Stimulated activated CD8-positive, alpha-beta memory T cell treated with anti-CD3 and anti-CD28 coated beads, Interleukin-7, amount 100 ng/mL, for 48 hours (primary cell): ENCODE measurements at regions not wholly inside any gene's neighbourhood (a gene's known extent, or its start where the extent isn't known, plus 50 kb on each side); places are given as distances from the start of the nearest gene placed in this dataset.

ENCODE experiments used
- DNase-seq, 2 donors: peaks; one replicate each; pipeline ENCODE4 v3.0.0-alpha.2; 2020; ENCODE audit warnings: low read depth in 1 of 2; ENCODE audit errors: extremely low read depth in 1 of 2

DNA sequence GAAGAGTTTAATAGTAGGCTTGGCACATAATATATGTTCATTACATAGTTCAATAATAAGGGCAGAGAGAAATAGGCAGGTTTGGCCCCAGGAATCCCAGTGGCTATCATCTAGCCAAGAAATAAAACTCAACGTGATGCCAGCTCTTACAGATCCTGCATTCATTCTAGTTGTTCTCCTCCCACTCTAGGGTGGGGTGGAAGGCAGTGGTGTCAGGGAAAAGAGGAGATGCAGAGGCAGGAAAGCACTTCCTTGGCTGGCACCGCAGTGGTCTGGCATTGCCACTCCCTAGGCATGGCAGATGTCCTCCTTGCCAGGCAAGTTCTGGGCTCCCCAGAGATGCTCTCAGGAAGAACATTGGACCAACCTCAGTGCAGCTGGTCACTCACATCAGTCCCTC, 383.6 kb downstream of the GRIN2B start:
- no peak for DNase-seq

DNA sequence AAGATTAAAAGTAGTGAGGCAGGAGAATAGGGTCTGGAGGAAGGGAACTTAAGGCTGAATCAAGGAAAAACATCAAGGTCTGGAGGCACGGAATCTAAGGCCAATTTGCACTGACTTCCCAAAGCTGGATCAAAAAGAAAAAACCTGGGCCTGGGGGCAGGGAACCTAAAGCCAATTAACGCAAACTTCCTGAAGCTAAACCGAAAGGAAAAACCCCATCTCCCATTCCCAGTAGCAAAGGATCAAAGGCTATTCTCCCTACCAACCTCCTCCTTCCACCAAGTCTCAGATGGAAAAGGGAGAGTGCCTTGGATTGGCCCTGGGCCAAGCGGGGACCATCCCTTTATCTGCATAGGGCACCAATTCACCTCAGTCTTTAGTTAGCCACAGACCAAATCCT, 384.2 kb downstream of the GRIN2B start:
- no peak for DNase-seq

DNA sequence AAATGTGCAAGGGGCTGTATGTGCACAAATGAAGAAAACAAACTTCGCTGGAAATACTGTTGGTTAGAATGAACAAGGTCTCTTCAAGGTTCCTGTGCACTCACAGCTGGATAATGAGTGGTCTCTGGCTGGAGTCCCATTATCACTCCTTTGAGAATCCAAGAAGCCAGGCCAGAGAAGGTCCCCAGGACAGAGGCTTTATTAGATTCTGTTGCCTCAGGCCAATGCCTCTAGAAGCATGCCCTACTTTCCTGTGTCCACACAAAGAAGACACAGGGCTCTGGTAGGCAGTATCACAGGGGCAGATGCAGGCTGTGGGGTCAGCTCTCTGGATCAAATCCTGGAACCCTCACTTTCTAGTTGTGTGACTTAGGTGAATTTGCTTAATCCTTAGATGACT, 384.7 kb downstream of the GRIN2B start:
- no peak for DNase-seq

DNA sequence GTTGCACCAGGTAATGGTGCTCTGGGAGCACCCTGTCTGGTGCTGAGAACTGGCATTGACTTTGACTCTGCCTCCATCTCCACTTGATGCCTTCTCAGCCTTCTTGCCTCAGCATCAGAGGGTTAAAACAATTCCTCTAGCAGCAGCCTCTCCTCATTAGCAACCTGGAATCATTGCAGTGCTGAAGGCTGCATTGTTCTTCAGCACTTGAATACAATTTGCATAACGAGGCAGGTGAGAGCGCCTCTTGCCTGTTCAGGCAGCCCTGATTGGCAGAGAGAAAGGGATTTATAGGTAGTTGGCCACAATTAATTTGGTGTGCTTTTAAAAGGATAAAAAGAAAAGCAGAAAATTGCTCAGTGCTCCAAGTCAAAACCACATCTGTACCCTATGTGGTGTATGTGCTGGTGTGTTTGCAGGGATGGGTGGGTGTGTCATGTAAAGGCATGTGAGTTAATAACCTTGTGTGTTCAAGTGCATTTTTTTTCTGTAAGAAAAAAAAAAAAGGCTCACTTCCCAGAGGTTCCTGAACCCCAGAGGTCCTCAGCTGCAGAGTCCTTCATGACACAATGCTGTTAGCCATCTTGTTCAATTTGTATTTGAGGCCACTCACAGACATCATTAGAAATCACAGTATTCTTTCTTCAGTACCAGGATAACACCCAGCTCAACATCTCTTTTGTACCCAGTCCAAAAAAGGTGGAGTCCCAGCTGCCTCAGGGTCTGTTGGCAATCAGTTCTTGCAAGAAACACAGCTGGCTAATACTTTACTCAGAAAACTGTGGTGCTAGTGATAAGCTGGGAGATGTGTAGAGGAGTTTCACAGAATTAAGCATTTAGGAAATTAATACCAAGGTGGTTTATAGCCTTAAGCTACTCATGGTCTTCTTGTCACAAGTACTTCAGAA, 385.6 kb downstream of the GRIN2B start:
- DNase-seq, result no peak

DNA sequence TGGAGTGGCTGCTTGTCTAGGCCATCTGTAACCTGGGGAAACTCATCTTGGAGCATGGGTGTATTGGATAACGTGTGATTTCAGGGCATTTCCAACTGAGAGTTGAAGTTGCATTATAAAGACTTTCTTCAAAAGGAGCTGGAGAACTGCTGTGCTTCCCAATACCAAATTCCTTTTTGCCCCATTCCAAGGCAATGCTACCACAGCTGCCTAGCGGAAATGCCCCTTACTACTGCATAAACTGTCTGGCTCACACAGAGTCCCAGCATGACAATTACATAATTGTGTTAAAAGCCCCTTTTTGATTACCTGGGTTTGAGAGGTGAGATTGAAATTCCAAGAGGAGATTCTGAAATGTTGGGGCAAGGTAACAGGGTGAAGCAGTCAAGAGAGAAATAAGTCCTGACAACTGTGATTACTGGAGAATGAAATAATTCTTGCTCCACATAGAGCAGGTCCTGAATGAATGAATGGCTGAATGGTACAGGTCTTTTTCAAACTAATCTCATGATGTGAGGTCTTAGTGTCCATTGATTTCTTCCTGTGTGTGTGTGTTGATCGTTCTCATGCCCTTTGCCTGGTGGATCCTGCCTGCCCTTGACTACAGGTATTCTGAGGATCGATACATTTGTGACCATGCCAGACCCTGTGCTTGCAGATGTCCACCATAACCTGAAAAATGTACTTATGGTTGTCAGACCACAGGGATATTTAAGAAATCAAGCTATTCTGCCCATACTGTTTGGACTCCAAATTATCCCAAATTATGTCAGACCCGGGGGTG, 386.5 kb downstream of the GRIN2B start:
- no peak for DNase-seq

DNA sequence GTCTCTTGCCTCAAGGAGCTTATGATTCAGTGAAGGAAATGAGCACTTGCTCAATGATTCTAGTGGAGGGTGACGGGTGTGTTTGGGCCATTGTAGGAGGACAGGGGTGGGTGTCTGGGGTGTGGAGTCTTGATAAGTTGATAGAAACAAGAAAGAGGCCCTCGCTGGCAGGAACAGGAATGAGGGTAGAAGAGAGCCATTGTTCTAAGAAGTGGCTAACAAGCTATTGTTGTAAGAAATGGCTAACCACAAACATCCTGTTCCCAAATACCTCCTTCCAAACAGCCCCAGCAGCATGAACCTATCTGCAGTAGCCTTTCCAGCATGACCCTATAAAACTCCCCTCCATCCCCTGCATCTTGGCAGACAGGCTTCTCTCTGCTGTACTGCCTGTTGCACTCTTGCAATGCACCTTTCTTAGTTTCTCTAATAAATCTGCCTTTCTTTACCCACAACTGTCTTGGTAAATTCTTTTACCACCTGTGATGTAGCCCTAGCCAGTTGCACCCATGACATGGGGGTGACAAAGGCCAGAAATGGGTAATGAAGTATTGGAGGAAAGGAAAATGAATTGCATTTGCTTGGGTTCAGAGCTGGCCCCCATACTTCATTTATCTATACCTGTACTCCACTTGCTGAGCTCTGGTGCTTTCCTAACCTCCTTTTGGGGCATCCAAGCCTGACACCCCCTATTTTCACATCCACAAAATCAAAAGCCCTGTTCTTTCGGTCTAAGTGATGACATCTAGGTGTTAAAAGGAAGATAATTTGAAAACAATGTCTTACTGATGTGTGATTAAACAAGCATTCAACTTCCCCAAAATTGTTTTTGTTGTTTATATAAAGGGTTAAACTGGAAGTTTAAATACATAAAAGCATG, 389.1 kb downstream of the GRIN2B start:
- no peak for DNase-seq

DNA sequence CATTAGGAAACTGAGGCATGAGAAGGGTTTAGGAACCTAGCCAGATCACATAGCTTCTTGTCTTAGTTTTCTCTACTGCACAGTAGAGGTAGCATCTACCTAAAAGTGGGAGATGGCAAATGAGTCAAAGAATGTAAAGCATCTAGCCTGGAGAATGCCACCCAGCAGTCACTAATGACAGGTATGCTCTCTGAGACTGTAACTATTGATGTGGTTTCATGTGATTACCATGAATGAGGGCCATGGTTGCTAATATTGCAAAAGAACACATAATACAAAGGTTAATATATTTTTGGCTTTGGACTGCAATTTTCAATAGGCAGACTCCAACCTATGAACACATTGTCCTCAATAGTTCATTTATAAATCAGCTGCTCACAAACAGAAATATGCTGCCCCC, 389.9 kb downstream of the GRIN2B start:
- no peak for DNase-seq

DNA sequence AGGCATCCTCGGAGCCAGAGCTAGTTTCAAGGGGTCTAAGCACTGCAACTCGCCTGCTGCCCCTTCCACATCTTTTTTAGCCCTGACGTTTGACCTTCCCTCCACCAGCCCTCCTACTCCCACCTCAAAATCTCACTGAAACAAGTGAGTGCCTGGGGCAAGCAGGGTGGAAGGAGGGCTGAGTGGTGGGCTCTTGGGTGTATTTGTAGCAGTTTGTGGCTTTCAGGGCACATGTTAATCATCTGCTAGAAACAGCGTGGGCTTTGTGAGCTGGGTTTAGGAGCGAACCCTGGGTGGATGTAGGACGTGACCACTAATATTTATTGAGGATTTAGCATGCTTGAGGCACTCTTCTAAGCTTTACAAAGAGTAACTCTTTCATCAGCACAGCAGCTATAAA, 390.3 kb downstream of the GRIN2B start:
- no peak for DNase-seq

DNA sequence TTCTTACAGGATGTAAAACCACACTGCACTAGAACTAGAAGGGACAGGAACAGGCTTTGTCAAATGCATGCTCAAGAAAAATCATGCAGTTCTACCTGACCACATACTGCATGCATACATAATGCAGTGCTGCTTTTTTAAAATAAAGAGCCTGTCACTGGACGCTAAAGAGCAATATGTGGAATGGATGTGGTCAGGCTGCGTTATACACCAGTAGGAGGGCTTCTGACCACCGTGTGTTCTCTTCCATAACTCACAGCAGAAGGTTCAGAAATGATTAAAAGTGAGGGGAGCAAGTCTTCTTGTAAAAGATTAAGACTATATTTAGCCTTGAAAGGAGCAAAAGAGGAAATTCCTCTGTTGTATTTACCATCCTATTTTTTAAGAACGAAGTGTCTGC, 392.0 kb downstream of the EMP1 start:
- DNase-seq, result no peak

DNA sequence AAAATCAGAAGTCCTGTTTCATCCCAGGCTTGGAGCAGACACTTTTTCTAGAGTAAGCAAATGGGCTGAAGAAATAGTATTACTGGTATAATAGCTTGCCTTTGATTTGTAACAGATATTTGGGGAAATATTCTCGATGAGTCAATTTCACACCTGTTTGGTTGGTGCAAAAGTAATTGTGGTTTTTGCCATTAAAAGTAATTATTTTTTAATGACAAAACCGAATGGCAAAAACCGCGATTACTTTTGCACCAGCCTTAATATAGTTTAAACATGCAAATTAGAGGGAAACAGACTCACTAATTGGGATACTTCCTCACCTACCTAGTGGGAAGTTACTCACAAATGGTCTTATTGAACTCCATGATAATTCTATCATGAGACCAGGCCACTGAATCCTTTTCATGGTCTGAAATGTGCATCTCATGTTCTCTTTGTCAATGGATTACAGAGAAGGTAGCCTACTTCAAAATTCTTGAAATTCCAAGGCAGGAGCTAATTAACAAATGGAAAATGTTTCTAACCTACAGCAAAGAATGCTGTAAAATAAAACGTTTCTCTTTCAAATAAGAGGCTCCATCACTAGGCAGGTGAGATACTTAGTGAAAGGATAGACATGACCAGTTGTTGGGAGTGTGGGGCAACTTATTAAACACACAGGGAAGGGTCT, 391.3 kb downstream of the EMP1 start:
- no peak for DNase-seq

DNA sequence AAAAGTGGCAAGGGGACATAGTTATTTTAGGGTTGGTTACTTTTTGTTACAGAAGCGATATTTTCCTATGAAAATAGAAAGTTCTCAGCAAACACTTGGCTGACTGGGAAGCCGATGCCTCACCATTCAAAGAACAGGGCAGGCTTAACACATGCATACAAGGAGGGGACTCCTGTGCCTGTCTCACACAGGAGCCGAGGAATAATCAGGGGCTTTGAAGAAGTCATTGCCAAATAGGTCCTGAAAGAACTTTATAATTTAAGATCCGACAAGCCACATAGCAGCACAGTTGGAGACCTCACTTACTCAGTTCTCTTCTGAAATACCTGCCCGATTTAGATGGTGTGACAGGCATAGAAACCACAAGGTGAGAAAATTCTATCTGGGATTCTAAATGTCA, 389.8 kb downstream of the EMP1 start:
- DNase-seq, result no peak

DNA sequence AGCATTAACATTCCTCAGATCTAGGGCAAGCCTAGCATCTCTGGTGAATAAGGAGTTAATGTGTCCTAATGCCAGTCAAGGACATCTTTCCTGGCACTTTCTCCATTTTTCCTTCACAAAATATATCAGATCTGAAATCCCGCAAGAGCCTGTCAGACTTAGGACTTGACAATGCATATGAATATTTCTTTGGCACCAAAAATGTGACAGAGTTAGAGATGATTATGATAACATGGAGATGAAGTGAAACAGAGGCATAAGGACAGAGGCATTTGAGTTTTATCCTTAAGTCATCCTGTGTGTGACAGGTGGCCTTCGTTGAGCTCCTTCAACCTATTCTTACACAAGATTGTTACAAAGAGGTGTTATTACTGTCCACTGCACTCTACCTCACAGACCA, 388.0 kb downstream of the EMP1 start:
- no peak for DNase-seq

DNA sequence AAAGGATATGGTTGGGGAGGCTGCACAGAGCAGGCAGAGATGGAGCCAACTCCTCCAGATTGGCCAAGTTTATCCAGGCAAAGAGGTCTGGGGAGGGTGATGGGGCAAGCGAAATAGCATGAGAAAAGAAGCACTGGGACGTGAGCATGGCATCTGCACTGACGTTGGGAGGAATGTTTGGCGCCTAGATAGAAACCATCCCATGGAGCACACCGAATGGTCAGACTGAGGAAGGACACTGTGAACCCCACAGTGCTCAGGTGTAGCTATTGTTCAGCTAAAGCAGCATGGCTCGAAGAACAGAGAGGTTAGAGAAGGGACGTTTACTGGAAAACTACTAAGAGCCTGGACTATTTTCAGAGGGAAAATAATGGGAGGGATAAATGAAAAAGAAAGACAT, 387.1 kb downstream of the EMP1 start:
- no peak for DNase-seq

DNA sequence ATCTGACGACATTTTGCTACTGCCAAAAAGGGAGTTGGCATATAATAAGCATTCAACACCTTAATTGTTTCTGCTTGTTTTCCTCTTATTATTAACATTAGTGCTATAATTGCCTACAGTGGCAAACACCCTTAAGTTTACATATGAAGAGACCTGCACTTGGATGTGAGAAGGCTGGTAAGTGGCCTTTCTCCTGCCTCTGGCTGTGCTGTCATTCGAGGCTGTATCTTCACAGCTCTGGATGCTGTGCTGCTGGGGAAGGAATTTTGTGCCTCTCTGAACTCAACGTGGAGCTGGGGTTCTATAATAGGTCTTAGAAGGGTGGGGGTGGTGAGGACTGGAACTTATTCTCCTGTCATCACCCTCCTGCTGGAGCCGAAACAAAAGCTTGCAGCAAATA, 385.9 kb downstream of the EMP1 start:
- DNase-seq, result no peak

DNA sequence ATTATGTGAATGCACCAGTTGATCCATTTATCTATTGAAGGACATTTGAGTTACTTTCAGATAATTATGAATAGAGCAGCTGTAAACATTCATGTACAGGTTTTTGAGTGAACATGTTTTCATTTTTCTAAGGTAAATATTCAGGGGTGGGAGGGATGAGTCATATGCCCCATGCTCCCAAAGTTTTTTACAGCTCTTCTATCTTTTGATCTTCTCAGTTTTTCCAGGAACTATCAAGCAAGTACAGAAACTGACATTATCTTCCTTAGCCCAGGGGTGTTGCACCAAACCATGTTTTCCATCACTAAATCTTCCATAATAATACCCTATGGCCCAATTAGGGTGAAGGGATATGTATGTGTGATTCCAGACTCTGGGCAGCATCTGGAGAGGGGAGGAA, 384.5 kb downstream of the EMP1 start:
- DNase-seq, result no peak

DNA sequence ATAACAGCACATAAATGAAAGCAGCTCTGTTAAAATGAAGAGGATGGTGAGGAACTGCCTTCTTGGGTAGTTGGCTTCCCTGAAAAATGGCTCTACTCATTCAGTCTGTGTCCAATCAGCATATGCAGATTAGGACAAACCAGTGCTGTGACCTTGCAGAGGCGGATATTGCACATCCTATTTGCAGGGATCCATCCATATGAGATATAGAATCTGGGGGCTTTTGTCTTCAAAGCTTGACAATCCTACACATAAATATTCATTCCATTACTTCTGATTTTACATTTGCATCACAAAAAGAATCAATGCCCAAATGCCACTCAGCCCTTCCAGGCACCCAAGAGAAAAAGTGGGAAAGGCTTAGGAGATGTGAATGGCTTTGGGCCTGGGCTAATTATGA, 383.7 kb downstream of the EMP1 start:
- DNase-seq, result no peak

DNA sequence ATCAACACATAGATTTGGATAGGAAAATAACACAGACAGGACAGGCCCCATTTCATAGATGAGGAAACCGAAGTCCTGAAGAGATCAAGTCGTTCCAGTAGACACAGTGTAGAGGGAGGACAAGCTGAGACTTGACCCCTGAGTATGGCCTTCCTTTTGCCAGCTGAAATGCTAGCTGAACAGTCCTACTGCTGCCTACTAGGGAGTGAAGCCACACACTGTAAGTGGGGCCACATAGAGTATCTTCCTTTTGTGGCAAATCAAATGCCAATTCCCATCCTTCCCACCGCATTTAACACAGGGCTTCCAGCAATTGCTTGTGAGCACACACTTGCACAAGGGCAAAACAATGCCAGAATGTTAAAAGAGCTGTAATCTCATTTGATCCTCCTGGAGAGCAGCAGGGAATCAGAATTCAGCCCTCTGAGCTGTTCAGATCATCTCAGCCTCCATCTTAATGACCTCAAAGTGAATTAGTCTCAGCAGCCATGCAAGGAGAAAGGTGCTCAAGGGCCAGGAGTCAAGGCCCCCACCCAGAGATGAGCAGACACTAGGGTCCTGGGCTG, 380.5 kb downstream of the EMP1 start:
- DNase-seq, result no peak

DNA sequence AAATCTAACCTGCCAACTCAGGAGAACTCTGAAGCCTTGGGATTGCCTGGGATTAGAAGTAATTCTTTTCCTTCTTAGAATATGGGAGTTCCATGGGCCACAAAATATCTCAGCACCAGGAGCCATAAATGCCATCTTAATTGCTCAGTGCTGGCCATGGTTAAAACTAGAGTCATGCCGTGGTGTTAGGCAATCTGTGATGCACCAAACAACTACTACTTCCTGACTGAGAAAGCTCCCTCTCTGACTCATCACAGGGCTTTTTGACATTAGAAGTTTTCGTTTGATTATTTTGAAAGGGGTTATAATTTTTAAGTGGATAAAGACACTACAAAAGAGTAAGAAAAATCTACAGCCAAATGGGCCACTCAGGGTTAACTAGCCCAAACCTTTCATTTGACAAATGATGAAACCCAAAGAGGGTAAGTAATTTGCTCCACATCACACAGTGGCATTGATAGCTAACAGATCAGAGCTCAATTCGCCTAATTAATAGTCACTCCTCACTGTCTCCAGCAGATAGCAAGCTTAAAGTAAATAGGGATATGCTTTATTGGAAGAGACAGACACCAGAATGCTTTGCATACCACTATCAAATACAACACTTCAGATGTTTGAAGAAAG, 377.3 kb downstream of the EMP1 start:
- DNase-seq, result no peak

DNA sequence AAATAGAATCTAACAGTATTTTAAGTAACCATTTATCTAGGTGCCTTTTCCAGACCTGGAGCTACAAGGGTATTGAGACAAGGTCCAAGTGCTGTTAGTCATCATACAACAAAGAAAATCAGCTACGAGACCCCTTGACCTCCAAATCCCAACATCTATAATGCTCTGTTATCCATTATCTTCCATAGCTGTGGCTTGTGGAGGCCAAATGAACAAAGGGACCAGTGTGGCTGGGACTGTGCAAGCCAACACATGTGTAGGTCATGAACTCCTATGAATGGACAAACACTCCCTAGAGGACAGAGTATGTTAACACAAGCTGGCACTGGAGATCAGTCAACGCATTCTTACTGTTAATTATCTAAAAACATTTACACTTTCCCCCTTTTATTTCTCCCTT, 374.5 kb downstream of the EMP1 start:
- DNase-seq, result no peak
